Skin epidermis (tissue), 12 donors: ENCODE measurements at regions not wholly inside any gene's neighbourhood (a gene's known extent, or its start where the extent isn't known, plus 50 kb on each side); places are given as distances from the start of the nearest gene placed in this dataset.

ENCODE experiments used
- H3K27ac ChIP-seq, 21 experiments: fragments of 200-600 bp; sonication (generic) in 11 of 21; one replicate each; pipeline ENCODE4 v1.5.0; 2020; ENCODE audit warnings: mild to moderate bottlenecking in 3 of 21, inconsistent platforms in 2 of 21, moderate library complexity in 2 of 21
- H3K4me3 ChIP-seq, 7 experiments: fragments of 200-600 bp; sonication (generic) in 2 of 7; one replicate each; pipeline ENCODE4 v1.5.0; 2020; ENCODE audit warnings: inconsistent platforms in 2 of 7, mild to moderate bottlenecking in 2 of 7, moderate library complexity in 1 of 7

DNA sequence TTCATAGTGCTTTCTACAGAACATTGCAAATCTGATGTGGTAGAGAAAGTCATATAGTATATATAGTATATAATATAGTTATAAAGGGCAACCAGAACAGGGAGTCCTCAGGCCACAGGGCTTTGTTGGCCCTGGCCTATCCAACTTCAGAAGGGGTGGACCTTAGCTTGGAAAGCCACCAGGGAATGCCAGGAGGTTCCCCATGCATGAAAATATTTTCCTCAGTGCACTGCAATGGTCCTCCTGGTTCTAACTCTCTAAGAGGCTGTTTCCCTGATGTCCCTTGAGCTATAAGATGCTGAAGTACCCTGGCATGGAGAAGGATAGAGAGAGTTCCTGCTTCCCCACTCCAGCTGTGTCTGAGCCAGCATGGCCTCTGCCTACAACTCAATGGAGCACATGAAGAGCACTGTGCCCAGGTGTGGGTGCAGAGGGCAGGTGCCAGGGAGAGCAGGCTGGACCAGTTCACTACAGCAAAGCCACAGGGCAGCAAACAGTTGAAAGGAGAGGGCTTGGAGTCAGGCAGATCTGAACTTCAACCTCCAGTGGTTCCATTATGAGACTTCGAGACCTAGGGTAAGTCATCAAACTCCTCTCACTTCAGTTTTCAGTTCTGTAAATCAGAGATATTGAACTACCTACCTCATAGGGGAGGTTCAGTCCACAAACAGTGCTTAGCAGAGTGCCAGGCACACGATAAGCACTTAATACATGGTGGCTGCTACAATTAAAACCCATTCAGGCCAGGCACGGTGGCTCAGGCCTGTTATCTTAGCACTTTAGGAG lies 183.1 kb downstream of the SALL1 start:
- no peak overlapping the region for H3K4me3 ChIP-seq
- H3K27ac ChIP-seq = no peak overlapping the region

DNA sequence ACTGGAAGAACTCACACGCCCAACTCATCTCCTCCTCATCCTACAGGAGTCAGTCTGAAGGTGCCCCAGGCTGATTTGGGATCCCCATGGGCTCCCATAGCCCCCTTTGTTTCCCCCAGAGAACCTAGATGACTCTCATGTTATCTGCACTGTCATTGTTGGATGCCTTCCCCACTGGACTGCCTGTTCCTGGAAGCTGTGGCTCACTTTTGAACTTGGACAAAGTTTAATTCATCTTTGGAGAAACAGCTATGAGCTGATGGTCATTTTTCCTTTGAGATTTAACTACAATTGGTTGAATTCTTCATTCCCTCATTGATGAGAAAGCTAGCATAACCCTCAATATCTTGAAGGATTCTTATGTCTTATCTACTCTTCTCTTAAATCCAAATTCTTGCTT lies 186.6 kb downstream of the SALL1 start:
- no peak overlapping the region for H3K27ac ChIP-seq
- no peak overlapping the region for H3K4me3 ChIP-seq

DNA sequence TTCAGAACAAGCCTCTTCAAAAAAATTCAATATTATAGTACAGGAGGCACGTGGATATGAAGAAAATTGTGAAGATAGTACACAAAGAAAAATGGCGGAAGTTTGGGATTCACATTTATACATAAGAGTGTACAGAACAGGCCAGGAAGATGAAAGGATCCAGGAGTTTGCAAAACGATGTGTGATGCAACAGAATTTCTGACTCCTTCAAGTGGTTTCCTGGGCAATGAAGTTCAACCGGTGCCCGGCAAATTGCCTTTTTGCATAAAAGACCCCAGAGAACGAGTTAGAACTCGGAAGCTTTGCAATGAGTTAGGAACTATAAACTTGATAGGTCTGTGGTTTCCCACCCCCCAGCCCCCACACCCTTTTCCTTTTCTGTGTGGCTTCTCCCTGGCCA lies 189.1 kb downstream of the SALL1 start:
- Histone ChIP-seq H3K27ac (no peak overlapping the region), H3K4me3 (no peak overlapping the region)

DNA sequence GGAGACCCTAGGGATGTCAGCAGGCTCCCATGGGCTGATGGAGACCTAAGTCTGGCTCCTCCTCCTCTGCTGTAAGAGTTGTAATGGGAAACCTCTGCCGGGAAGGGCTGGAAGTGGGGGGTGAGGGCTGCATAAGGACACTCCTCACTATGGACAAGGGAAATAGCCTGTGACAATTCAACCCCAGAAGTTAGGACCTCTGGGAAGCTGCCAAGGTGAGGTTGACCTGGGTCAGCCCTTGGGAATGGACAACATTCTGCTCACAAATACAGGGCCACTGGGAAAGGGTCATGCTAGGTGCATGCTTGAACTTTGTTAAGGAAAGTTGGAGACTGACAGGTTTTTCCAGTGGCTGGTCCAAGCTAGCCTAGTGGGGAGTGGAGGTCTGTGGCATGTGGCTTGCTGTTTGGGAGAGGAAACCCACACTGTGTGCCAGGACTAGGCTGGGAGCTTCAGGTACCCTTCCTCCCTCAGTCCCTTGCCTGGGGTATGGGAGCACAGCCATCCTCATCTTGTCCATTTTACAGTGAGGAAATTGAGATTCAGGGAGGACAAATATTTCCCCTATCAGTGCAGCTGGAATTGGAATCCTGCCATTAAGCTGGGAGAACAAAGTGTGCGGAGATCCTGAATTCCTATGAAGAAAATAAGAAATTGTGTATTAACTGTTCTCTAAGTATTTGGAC lies 190.4 kb downstream of the SALL1 start:
- Histone ChIP-seq H3K4me3 (no peak overlapping the region), H3K27ac (no peak overlapping the region)

DNA sequence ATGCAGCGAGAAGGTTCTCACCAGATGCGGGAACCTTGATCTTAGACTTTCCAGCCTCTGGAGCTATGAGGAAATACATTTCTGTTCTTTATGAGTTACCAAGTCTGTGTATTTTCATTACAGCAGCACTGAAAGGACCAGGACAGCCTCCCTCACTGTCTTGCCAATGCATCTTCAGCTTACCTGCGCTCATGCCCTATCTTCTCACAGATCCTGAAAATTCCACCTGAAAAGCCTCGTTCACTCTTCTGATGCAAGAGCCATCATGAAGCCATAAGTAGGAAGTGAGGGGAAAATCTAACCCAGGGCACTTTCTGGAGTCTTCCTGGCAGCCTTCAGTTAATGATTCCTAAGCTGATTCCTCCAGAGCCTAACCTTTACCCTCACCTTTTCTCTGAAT lies 194.0 kb downstream of the SALL1 start:
- no peak overlapping the region for H3K4me3 ChIP-seq
- H3K27ac ChIP-seq = no peak overlapping the region

GRCh38 chr16:50956637-50957036 lies 194.4 kb downstream of the SALL1 start:
- Histone ChIP-seq H3K4me3 (no peak overlapping the region), H3K27ac (no peak overlapping the region)

- no peak overlapping the region for H3K27ac ChIP-seq
Measured at GRCh38 chr16:50955311-50955710, 195.8 kb downstream of the SALL1 start.

DNA sequence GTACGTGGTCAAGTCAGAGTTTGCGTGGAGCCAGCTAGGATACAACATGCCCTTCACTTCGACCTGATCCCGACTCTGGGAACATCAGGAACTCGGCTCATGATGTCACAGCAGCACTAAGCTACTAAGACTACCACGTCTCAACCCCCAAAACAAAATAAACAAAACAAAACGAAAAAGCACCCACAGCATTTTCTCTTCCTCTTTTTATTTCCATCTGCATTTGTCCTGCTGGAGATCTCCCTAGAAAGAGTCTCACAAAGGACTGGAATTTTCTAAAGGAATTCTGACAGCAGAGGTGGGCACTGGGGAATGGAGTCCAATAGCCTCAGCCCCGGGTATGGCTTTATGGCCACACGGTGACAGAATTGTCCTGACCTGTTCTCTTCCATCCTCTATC lies 196.6 kb downstream of the SALL1 start:
- Histone ChIP-seq H3K4me3 (no peak overlapping the region), H3K27ac (no peak overlapping the region)

More at GRCh38 chr16:50955311-50955710, 195.8 kb downstream of the SALL1 start:
- H3K4me3 ChIP-seq = no peak overlapping the region

GRCh38 chr16:50953290-50953689 lies 197.8 kb downstream of the SALL1 start:
- Histone ChIP-seq H3K27ac (no peak overlapping the region), H3K4me3 (no peak overlapping the region)

GRCh38 chr16:50950955-50951354 lies 200.1 kb downstream of the SALL1 start:
- Histone ChIP-seq H3K27ac (no peak overlapping the region), H3K4me3 (no peak overlapping the region)

DNA sequence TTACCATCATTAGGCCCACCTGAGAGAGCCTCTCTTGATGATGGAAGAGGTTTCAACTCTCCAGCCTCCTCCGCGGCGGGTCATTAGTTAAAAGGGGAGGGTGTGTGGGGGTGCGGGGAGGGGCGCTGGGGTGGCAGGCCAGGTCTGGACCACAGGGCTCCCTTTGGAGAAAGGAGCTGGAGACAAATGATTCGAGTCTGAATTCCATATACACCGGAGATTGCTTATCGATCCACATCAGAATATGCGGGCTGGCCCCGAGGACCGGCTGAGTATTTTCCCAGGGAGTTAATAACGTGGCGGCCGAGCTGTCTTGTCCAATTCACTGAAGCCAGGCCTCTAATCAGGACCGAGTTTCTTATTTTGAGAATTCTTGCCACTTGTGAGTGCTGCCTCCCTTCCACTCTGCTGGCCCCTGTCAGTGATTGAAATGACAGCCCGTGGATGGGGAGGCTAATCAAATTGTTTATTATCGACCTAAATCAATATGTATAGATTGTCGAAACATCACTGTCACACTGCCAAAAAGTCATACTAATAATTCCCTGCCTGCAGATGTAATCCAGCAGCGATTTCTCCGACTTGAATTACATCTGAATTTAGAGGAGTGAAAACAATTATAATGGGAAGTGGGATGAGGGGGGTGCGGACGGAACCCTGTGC lies 202.7 kb downstream of the SALL1 start:
- H3K27ac ChIP-seq = no peak overlapping the region
- H3K4me3 ChIP-seq = no peak overlapping the region

DNA sequence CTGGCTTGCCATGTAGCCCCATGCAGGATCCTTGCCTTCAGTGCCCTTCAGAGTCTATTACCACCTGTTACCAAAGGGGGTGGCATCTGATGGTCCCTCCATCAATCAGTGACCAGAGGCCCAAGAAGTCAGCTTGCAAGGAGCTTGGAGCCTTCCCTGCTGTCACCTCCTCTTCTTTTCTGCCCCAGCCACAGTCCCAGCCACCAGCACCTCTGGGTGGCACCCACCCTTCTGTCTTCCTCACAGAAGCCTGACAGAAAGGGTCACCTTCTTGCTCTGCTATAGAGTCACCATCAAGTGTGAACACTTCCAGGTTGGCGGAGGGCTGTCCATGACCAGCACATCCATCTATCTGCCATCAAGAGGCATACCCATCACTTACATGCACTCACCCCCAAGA lies 203.2 kb downstream of the SALL1 start:
- Histone ChIP-seq H3K27ac (no peak overlapping the region), H3K4me3 (no peak overlapping the region)

- no peak overlapping the region for H3K4me3 ChIP-seq
Measured at GRCh38 chr16:50946606-50947005, 204.5 kb downstream of the SALL1 start.

DNA sequence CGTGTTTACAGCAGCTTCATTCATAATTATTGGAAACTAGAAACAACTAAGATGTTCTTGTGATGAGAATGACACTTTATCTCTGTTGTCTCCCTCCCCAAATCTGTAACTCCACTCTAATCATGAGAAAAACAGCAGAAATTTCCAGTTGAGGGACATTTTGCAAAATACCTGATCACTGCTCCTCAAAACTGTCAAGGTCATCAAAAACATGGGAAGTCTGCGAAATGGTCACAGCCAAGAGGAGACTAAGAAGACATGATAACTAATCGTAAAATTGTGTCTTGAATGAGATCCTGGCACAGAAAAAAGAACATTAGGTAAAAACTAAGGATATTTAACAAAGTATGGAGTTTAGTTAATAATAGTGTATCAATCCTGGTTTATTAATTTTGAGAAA lies 204.2 kb downstream of the CYLD start:
- H3K27ac ChIP-seq = no peak overlapping the region
- no peak overlapping the region for H3K4me3 ChIP-seq

More at GRCh38 chr16:50946606-50947005, 204.5 kb downstream of the SALL1 start:
- H3K27ac ChIP-seq = no peak overlapping the region

DNA sequence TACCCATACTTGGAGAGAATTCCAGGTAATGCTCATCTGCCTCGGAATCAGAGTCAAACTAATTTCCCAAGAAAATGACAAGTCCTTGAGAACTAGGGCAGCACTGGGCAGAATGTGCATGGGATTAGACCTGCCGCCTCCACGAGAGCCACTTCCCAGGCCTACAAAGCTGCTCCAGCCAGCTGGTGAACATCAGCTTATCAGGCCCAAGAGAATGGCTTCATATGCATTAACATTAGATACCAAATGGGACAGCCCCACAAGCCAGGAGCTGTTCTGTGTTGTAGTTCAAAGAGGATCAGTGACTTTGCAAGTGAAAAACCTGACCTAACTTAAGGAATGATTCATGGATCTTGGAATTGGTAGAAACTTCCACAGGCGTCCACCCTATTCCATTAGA lies 203.3 kb downstream of the CYLD start:
- Histone ChIP-seq H3K4me3 (no peak overlapping the region), H3K27ac (peak overlapping the region in 3 of 21 experiments; percentile 30 to 49 (median 49))

- peak overlapping the region in 4 of 21 experiments; percentile 30 to 49 (median 40) for H3K27ac ChIP-seq
- H3K4me3 ChIP-seq = no peak overlapping the region
Measured at GRCh38 chr16:50944436-50944835, 202.6 kb downstream of the CYLD start.

GRCh38 chr16:50944033-50944432 lies 202.1 kb downstream of the CYLD start:
- H3K4me3 ChIP-seq = no peak overlapping the region
- peak overlapping the region in 2 of 21 experiments; percentile 30 to 31 for H3K27ac ChIP-seq

- no peak overlapping the region for H3K27ac ChIP-seq
Measured at GRCh38 chr16:50942143-50942542, 200.3 kb downstream of the CYLD start.

GRCh38 chr16:50941681-50942080 lies 199.8 kb downstream of the CYLD start:
- no peak overlapping the region for H3K4me3 ChIP-seq
- H3K27ac ChIP-seq = no peak overlapping the region

More at GRCh38 chr16:50942143-50942542, 200.3 kb downstream of the CYLD start:
- no peak overlapping the region for H3K4me3 ChIP-seq

GRCh38 chr16:50940275-50940854 lies 198.5 kb downstream of the CYLD start:
- H3K4me3 ChIP-seq = no peak overlapping the region
- H3K27ac ChIP-seq = no peak overlapping the region
